SU-DHL-6 (cell line): ENCODE measurements at regions not wholly inside any gene's neighbourhood (a gene's known extent, or its start where the extent isn't known, plus 50 kb on each side); places are given as distances from the start of the nearest gene placed in this dataset.

Source experiments
- EZH2phosphoT487 ChIP-seq: fragments of 200-600 bp; sonication (generic), shearing (Covaris generic); conservative IDR thresholded peaks from 2 replicates; pipeline ENCODE4 v1.6.1; 2018; ENCODE audit warnings: mild to moderate bottlenecking, antibody characterized with exemption, low read length, moderate library complexity, mixed read lengths
- TF ChIP-seq, protein P1 (sequence below): fragments of 200-600 bp; sonication (generic); IDR thresholded peaks from one replicate; pipeline ENCODE4 v1.5.1; 2017; ENCODE audit warnings: antibody characterized with exemption, mild to moderate bottlenecking, low read length, moderate library complexity; ENCODE audit not compliant: insufficient read depth, poor library complexity, severe bottlenecking

DNA sequence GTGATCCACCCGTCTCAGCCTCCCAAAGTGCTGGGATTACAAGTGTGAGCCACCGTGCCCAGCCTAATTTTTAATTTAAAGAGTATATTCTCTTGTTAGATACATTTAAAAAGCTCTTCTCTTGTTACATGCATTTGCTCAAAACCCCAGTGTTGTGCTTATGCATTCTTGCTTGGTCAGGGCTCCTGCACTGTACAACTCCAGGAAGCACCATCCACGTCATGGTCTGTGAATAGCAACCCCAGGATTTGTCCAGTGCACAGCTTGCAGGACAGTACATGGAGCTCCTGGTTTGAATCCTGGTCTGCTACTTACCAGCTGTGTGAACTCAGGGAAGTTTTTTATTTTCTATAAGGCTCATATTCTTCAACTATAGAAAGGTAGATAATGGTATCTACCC lies 80.8 kb downstream of the MDH1 start:
- TF ChIP-seq, protein P1, sequence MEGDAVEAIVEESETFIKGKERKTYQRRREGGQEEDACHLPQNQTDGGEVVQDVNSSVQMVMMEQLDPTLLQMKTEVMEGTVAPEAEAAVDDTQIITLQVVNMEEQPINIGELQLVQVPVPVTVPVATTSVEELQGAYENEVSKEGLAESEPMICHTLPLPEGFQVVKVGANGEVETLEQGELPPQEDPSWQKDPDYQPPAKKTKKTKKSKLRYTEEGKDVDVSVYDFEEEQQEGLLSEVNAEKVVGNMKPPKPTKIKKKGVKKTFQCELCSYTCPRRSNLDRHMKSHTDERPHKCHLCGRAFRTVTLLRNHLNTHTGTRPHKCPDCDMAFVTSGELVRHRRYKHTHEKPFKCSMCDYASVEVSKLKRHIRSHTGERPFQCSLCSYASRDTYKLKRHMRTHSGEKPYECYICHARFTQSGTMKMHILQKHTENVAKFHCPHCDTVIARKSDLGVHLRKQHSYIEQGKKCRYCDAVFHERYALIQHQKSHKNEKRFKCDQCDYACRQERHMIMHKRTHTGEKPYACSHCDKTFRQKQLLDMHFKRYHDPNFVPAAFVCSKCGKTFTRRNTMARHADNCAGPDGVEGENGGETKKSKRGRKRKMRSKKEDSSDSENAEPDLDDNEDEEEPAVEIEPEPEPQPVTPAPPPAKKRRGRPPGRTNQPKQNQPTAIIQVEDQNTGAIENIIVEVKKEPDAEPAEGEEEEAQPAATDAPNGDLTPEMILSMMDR = no peak
- TF ChIP-seq EZH2phosphoT487 = no peak
